ENCODE measurements at regions not wholly inside any gene's neighbourhood (a gene's known extent, or its start where the extent isn't known, plus 50 kb on each side); places are given as distances from the start of the nearest gene placed in this dataset.

DNA sequence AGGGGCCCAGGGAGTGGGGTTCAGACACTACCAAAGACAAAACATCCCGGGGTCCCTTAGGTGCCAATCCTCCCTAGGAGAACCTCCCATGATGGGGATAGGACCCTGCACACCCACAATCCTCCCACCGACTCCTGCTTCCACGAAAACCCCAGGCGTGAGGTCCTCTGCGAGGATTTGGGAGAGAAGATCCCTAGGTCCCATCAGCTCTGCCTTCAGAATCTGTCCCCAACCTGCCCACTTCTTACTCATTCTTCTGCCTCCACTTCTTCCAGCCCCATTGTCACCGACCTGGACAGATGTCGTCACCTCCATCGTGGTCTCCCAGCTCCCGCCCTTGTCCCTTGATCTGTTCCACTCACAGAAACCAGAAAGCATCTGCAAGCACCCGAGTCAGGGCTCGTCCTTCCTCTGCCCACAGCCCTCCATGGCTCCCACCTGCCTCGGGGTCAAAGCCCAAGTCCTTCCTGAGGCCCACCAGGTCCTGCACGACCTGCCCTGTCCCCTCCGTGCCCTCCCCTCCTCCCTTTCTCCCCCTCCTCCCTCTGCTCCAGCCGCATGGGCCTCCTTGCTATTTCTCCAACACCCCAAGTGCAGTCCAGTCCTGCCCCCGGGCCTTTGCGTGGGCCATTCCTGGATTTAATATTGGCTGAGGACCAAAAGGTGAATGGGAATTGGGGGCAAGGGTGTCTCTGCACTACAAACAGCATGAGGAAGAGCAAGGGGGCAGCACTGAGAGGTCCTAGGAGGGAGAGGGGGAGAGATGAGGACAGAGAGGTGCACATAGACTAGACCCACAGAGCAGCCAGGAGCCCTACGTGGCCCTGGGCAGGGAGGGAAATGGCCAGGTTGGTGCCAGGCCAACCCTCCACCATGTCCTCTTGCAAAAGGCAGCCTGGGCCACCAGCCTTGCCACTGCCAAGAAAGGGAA, 51.3 kb downstream of the PTPRS start:
- TF ChIP-seq, protein P1, sequence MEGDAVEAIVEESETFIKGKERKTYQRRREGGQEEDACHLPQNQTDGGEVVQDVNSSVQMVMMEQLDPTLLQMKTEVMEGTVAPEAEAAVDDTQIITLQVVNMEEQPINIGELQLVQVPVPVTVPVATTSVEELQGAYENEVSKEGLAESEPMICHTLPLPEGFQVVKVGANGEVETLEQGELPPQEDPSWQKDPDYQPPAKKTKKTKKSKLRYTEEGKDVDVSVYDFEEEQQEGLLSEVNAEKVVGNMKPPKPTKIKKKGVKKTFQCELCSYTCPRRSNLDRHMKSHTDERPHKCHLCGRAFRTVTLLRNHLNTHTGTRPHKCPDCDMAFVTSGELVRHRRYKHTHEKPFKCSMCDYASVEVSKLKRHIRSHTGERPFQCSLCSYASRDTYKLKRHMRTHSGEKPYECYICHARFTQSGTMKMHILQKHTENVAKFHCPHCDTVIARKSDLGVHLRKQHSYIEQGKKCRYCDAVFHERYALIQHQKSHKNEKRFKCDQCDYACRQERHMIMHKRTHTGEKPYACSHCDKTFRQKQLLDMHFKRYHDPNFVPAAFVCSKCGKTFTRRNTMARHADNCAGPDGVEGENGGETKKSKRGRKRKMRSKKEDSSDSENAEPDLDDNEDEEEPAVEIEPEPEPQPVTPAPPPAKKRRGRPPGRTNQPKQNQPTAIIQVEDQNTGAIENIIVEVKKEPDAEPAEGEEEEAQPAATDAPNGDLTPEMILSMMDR (conservative IDR thresholded peaks at IDR 0.05; ENCODE audit: low read depth, low read length), result no peak; the same call in 1 of the 2 replicates
- no peak for TF ChIP-seq EZH2phosphoT487 (IDR thresholded peaks at IDR 0.05; ENCODE audit: borderline replicate concordance, low read length)

Measured in PC-3 (cell line).